22Rv1 (cell line): ENCODE measurements at regions not wholly inside any gene's neighbourhood (a gene's known extent, or its start where the extent isn't known, plus 50 kb on each side); places are given as distances from the start of the nearest gene placed in this dataset.

Experiments used
- ZFX ChIP-seq: fragments of 450-650 bp; IDR thresholded peaks from 2 replicates; pipeline ENCODE4 v1.6.1; 2017; ENCODE audit warnings: antibody characterized with exemption, borderline replicate concordance
- TF ChIP-seq, protein P1 (sequence below): fragments of 450-650 bp; IDR thresholded peaks from 2 replicates; pipeline ENCODE4 v1.5.1; 2017; ENCODE audit warnings: mild to moderate bottlenecking

DNA sequence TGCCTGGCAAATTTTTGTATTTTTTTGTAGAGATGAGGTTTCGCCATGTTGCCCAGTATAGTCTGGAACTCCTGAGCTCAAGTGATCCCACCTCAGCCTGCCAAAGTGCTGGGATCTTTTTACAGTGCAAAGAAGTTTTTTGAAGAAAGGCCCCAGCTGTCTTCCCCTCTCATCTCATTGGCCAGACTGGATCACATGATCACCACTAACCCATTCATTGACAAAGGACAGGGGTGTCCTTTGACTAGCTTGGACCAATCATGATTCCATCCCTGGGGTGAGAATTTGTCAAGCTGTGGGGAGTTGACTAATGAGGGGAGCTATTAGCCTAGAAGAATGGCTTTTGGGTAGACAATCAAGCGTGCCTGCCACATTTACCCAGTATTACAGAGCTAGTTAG is 232.9 kb upstream of the TANK start:
- TF ChIP-seq, protein P1, sequence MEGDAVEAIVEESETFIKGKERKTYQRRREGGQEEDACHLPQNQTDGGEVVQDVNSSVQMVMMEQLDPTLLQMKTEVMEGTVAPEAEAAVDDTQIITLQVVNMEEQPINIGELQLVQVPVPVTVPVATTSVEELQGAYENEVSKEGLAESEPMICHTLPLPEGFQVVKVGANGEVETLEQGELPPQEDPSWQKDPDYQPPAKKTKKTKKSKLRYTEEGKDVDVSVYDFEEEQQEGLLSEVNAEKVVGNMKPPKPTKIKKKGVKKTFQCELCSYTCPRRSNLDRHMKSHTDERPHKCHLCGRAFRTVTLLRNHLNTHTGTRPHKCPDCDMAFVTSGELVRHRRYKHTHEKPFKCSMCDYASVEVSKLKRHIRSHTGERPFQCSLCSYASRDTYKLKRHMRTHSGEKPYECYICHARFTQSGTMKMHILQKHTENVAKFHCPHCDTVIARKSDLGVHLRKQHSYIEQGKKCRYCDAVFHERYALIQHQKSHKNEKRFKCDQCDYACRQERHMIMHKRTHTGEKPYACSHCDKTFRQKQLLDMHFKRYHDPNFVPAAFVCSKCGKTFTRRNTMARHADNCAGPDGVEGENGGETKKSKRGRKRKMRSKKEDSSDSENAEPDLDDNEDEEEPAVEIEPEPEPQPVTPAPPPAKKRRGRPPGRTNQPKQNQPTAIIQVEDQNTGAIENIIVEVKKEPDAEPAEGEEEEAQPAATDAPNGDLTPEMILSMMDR = no peak
- TF ChIP-seq ZFX = no peak
